Bronchial epithelial cell (primary cell): ENCODE measurements at regions not wholly inside any gene's neighbourhood (a gene's known extent, or its start where the extent isn't known, plus 50 kb on each side); places are given as distances from the start of the nearest gene placed in this dataset.
"Not testable (repeated sequence)": the region's sequence is repeated elsewhere in the genome, so short reads cannot be mapped to it uniquely, and the experiment has no call there.

Experiments
- DNase-seq: peaks from one replicate; pipeline ENCODE4 v3.0.0-alpha.2; 2010; ENCODE audit warnings: low read depth
- FAIRE-seq: peaks from 2 replicates; lab custom pipeline; 2011; peaks lifted over from hg19 to GRCh38; lab: Jason Lieb, UNC
- H3K27me3 ChIP-seq: 2 replicates; pipeline ENCODE4 v1.5.1; 2011; ENCODE audit warnings: low read length; ENCODE audit not compliant: control insufficient read depth, insufficient read depth
- H3K36me3 ChIP-seq: 2 replicates; pipeline ENCODE4 v1.5.1; 2011; ENCODE audit warnings: low read length; ENCODE audit not compliant: control insufficient read depth, insufficient read depth
- H3K4me3 ChIP-seq: 2 replicates; pipeline ENCODE4 v1.5.1; 2011; ENCODE audit warnings: mild to moderate bottlenecking, low read depth, low read length, control low read depth
- CTCF ChIP-seq: IDR thresholded peaks from 2 replicates; pipeline ENCODE4 v1.5.1; 2011; ENCODE audit warnings: mild to moderate bottlenecking, moderate library complexity, low read length, control low read depth, inconsistent platforms; ENCODE audit not compliant: insufficient read depth, severe bottlenecking

- FAIRE-seq: no peak
- no peaks in the 10 kb centered on the region for H3K27me3 ChIP-seq
- TF ChIP-seq CTCF: no peak
- H3K4me3 ChIP-seq: no peak overlapping the region
- H3K36me3 ChIP-seq: no peaks in the 10 kb centered on the region
- DNase-seq: no peak
These were observed 91.4 kb downstream of the MOBP start for GRCh38 chr3:39558775-39559306.

DNA sequence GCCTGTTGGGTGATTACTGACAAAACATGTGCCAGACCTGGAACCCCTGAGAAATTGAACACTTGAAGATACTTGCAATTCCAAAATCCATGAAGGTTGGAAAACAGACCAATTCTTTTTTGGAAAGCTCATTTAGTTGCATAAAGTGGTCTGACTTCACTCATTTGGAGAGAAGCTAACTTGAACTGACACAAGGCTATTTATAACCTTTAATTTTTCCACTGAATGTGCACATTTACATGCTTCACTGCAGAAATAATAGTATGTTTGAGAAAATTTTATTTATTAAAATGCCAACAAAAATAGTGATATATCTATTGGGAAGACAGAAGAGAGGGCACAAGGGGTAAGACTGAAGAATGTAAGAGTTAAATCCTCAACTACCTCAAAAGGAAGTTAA is 92.1 kb downstream of the MOBP start:
- no peak for DNase-seq
- FAIRE-seq: no peak
- no peaks in the 10 kb centered on the region for H3K36me3 ChIP-seq
- H3K4me3 ChIP-seq: no peak overlapping the region
- no peaks in the 10 kb centered on the region for H3K27me3 ChIP-seq
- no peak for TF ChIP-seq CTCF

DNA sequence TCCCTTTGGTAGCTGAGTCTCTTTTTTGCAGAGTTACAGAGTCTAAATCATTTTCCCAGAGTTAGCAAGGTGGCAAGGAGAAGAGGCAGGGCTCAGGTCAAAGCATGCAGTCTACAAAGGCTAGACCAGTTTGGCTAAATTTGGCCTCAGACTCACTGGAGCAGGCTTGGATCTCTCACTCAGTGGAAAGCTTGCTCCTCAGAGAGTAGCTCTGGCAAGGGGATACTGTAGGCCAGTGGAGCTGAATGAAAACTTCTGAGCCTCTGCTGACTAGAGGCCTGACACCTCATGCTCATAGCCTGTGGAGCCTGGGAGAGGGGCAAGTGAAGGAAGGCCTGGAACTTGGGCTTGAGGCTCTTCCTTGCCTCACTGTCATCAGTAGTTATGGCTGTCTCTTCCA is 101.0 kb downstream of the MOBP start:
- no peak for TF ChIP-seq CTCF
- Histone ChIP-seq H3K36me3 (no peaks in the 10 kb centered on the region), H3K27me3 (peaks cover 3% of the 10 kb centered on the region), H3K4me3 (no peak overlapping the region)
- DNase-seq (no peak), FAIRE-seq (no peak)

- FAIRE-seq: no peak
- H3K4me3 ChIP-seq: no peak overlapping the region
These were observed 101.6 kb downstream of the MOBP start for GRCh38 chr3:39569095-39569494.

GRCh38 chr3:39573392-39573791 is 105.9 kb downstream of the MOBP start:
- no peaks in the 10 kb centered on the region for H3K36me3 ChIP-seq
- DNase-seq (no peak), FAIRE-seq (no peak)
- no peak overlapping the region for H3K4me3 ChIP-seq
- no peak for TF ChIP-seq CTCF
- H3K27me3 ChIP-seq: peaks cover 3% of the 10 kb centered on the region

More at GRCh38 chr3:39569095-39569494, 101.6 kb downstream of the MOBP start:
- TF ChIP-seq CTCF: no peak
- Histone ChIP-seq H3K27me3 (peaks cover 3% of the 10 kb centered on the region), H3K36me3 (no peaks in the 10 kb centered on the region)
- DNase-seq: no peak

- no peak for FAIRE-seq
- H3K4me3 ChIP-seq: no peak overlapping the region
- TF ChIP-seq CTCF: no peak
- H3K27me3 ChIP-seq: no peaks in the 10 kb centered on the region
- no peak for DNase-seq
- H3K36me3 ChIP-seq: no peaks in the 10 kb centered on the region
These were observed 110.1 kb downstream of the MOBP start for GRCh38 chr3:39577541-39577940.

- FAIRE-seq, H3K27me3 ChIP-seq, H3K36me3 ChIP-seq, DNase-seq, H3K4me3 ChIP-seq: not testable (repeated sequence)
These were observed 118.7 kb downstream of the MOBP start for GRCh38 chr3:39586215-39586614.
